Central memory CD8-positive, alpha-beta T cell (primary cell): ENCODE measurements at regions not wholly inside any gene's neighbourhood (a gene's known extent, or its start where the extent isn't known, plus 50 kb on each side); places are given as distances from the start of the nearest gene placed in this dataset.

Experiments
- ATAC-seq: fragments of 150-1000 bp; cut with Tn5 transposase; replicated peaks from 2 replicates; pipeline ENCODE4 v1.10.0; 2022; ENCODE audit warnings: mild to moderate bottlenecking, moderate FRiP score, moderate number of reproducible peaks; ENCODE audit not compliant: poor library complexity, severe bottlenecking; ENCODE audit errors: extremely low read depth
- DNase-seq, 2 donors: peaks; one replicate each; pipeline ENCODE4 v3.0.0; 2021; ENCODE audit warnings: low spot score in 2 of 2
- H3K27ac Mint-ChIP-seq: one replicate; pipeline ENCODE4 v1.8.0; 2022; ENCODE audit warnings: low read depth, mild to moderate bottlenecking, moderate library complexity, mixed read lengths
- H3K27me3 Mint-ChIP-seq: one replicate; pipeline ENCODE4 v1.8.0; 2022; ENCODE audit warnings: mixed read lengths
- H3K36me3 Mint-ChIP-seq: one replicate; pipeline ENCODE4 v1.8.0; 2022; ENCODE audit warnings: mild to moderate bottlenecking, moderate library complexity, mixed read lengths; ENCODE audit not compliant: insufficient read depth
- H3K4me1 Mint-ChIP-seq: one replicate; pipeline ENCODE4 v1.8.0; 2022; ENCODE audit warnings: mixed read lengths
- H3K4me3 Mint-ChIP-seq: one replicate; pipeline ENCODE4 v1.8.0; 2022; ENCODE audit warnings: mild to moderate bottlenecking, moderate library complexity, mixed read lengths
- H3K9me3 Mint-ChIP-seq: one replicate; pipeline ENCODE4 v1.8.0; 2022; ENCODE audit warnings: mixed read lengths

DNA sequence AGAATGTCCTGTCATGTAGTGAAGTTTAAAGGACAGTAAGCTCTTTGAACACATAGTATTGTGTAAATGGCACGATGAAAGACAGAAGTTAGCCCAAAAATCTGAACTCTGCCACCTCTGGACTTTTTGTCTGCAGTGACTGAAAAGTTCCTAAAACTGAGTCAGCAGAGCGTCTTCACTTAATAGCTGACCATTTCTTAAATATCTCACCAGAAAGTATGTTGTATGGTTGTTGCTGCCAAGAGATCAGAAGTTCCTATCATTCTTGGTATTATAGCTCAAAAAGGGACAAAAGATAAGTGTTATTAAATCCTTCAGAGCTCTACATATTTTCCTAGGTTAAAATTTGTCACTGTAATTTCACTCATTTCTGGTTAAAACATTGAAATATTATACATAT, 1003.0 kb downstream of the TTLL7 start:
- DNase-seq (no peak), ATAC-seq (no peak)
- peaks cover 21% of the 10 kb centered on the region for H3K9me3 Mint-ChIP-seq
- H3K27me3 Mint-ChIP-seq = no peaks in the 10 kb centered on the region
- H3K27ac Mint-ChIP-seq = no peak overlapping the region
- no peaks in the 10 kb centered on the region for H3K4me1 Mint-ChIP-seq
- no peak overlapping the region for H3K4me3 Mint-ChIP-seq
- H3K36me3 Mint-ChIP-seq = peaks cover 2% of the 10 kb centered on the region

DNA sequence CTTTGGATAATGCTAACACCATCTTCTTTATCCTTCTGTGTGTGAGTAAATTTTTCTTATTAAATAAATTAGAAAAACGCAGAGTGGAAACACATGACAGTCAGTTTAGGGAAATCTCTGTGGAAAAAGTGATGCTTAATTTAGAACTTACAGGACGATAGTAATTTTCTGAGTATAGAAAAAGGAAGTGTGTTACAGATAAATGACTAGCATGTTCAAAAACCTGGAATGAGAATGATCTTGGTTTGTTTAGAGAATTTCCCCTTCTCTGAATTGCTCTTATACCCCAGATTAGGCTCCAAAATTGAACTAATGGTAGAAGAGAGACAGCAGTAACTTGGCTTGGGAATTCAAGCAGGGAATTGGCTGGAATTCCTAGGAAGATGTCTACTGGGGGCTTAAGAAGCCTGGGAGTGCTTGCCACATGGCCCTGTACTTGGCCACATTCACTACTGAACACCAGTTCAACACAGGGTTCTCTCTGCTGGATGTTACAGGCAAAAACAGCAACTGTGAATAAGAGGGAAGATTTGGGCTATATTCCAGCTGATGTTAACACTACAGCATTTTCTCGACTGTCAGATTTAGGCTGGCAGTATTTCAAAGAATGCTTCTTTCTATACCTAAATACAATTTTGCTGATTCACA, 1004.2 kb downstream of the TTLL7 start:
- H3K4me1 Mint-ChIP-seq = no peaks in the 10 kb centered on the region
- no peak for ATAC-seq
- no peak for DNase-seq
- peaks cover 18% of the 10 kb centered on the region for H3K9me3 Mint-ChIP-seq
- H3K36me3 Mint-ChIP-seq = peaks cover 2% of the 10 kb centered on the region
- H3K4me3 Mint-ChIP-seq = no peak overlapping the region
- H3K27ac Mint-ChIP-seq = no peak overlapping the region
- no peaks in the 10 kb centered on the region for H3K27me3 Mint-ChIP-seq

GRCh38 chr1:82991569-82991968, 1007.4 kb downstream of the TTLL7 start:
- Mint-ChIP-seq H3K27me3 (no peaks in the 10 kb centered on the region), H3K27ac (no peak overlapping the region), H3K4me1 (no peaks in the 10 kb centered on the region), H3K9me3 (peaks cover 9% of the 10 kb centered on the region), H3K36me3 (no peaks in the 10 kb centered on the region), H3K4me3 (no peak overlapping the region)
- DNase-seq (no peak), ATAC-seq (no peak)

DNA sequence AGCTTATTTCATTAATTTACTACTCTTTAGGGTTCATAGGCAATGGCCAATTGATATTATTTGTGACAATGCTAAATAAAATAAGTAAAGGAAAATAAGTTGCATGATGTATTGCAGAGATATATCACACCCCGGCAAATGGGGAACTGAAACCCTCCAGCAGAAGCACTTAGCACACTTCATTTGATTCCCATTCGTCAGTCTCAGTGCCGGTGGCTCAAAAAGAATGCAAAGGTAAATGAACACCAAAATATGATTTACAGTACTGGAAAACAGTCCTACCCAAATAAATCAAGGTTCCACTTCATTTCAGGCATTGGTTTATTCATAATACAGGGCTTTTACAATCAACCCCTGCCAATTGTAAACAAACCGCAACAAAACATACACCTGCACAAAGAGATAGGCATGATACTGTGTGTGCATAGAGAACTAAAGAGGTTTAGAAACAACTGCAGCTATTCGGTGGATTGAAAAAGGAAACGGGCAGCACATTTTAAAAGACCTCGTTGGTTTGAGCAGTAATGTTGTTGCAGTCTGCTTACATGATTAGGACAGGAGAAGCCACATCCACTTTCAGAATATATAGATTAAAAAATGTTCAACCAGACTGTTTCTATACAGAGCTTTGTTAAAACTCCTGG, 1019.2 kb downstream of the TTLL7 start:
- Mint-ChIP-seq H3K27me3 (no peaks in the 10 kb centered on the region), H3K36me3 (peaks cover 1% of the 10 kb centered on the region), H3K4me3 (no peak overlapping the region), H3K4me1 (no peaks in the 10 kb centered on the region), H3K27ac (no peak overlapping the region), H3K9me3 (peaks cover 10% of the 10 kb centered on the region)
- ATAC-seq (no peak), DNase-seq (no peak)

GRCh38 chr1:82978461-82979324, 1020.2 kb downstream of the TTLL7 start:
- no peak for DNase-seq
- peaks cover 1% of the 10 kb centered on the region for H3K36me3 Mint-ChIP-seq
- H3K4me3 Mint-ChIP-seq = no peak overlapping the region
- no peaks in the 10 kb centered on the region for H3K27me3 Mint-ChIP-seq
- H3K4me1 Mint-ChIP-seq = no peaks in the 10 kb centered on the region
- H3K27ac Mint-ChIP-seq = no peak overlapping the region
- peaks cover 10% of the 10 kb centered on the region for H3K9me3 Mint-ChIP-seq
- no peak for ATAC-seq

DNA sequence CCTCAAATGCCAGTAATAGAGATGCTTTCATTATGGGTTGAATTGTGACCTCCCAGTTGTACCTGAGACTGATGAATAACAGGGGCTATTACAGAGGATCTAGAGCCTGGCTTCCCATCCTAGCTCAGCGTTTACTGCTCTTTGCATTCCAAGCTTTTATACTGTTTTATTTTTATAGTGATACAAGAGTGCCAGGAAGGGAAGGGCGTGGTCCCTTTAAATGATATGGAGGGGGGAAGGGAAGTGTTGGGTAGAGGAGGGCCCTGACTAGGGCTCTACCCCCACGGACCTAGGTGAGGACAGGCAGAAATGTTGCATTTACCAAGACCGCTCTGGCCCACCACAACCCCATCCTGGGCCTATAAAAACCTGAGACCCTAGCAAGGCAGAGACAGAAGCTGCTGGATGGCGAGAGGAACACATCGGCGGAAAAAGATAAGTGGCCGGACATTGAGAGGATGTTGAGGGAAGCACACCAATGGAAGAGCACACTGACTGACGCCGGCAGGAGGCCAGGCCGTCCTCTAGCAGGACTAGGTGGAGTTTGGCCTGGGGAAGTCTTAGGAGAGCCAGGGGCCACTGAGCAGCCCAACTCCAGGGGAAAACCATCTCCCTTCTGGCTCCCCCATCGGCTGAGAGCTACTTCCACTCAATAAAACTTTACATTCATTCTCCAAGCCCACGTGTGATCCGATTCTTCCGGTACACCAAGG, 1025.9 kb downstream of the TTLL7 start:
- no peak for ATAC-seq

GRCh38 chr1:82969340-82969739, 1029.6 kb downstream of the TTLL7 start:
- Mint-ChIP-seq H3K9me3 (peaks cover 6% of the 10 kb centered on the region), H3K27ac (no peak overlapping the region), H3K4me3 (no peak overlapping the region), H3K4me1 (no peaks in the 10 kb centered on the region), H3K27me3 (no peaks in the 10 kb centered on the region), H3K36me3 (no peaks in the 10 kb centered on the region)
- ATAC-seq (no peak), DNase-seq (no peak)

More for the DNA sequence above, 1025.9 kb downstream of the TTLL7 start:
- no peak overlapping the region for H3K4me3 Mint-ChIP-seq
- no peak overlapping the region for H3K27ac Mint-ChIP-seq
- H3K27me3 Mint-ChIP-seq = no peaks in the 10 kb centered on the region
- H3K36me3 Mint-ChIP-seq = no peaks in the 10 kb centered on the region
- no peak for DNase-seq
- H3K4me1 Mint-ChIP-seq = no peaks in the 10 kb centered on the region
- peaks cover 9% of the 10 kb centered on the region for H3K9me3 Mint-ChIP-seq

- no peaks in the 10 kb centered on the region for H3K36me3 Mint-ChIP-seq
Observed at GRCh38 chr1:82962658-82963057, 1036.3 kb downstream of the TTLL7 start.

DNA sequence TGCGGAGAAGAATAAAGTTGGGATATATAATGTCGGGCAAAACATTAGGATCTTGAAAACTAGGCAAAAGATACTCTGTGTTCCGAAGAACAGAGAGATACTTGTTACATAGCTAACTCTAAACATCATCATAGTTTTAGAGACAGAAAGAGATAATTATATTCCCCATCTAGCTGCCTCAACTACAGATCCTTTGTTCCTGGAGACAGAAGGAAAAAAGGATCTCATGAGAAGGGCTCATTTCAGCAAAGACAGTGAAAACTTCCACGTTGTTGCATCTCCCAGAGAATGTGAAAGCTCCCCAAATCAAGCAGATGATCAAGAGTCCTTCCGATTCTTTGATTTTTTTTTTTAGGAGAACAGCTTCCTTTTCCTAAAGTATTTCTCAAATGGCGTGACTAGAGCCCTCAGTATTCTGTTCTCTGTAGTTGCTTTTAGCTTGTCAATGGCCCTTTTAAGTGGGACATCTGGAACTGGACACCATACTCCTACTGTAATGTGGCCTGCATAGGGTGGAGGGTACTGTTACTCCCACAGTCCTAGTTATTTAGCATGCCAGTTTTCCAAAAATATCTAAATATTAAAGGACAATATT, 1048.2 kb downstream of the TTLL7 start:
- Mint-ChIP-seq H3K27ac (no peak overlapping the region), H3K4me3 (no peak overlapping the region), H3K9me3 (peaks cover 6% of the 10 kb centered on the region), H3K36me3 (no peaks in the 10 kb centered on the region), H3K27me3 (no peaks in the 10 kb centered on the region), H3K4me1 (no peaks in the 10 kb centered on the region)
- ATAC-seq (no peak), DNase-seq (no peak)

More at GRCh38 chr1:82962658-82963057, 1036.3 kb downstream of the TTLL7 start:
- H3K4me1 Mint-ChIP-seq = no peaks in the 10 kb centered on the region
- no peaks in the 10 kb centered on the region for H3K9me3 Mint-ChIP-seq
- ATAC-seq = no peak
- no peak for DNase-seq
- no peaks in the 10 kb centered on the region for H3K27me3 Mint-ChIP-seq
- H3K4me3 Mint-ChIP-seq = no peak overlapping the region
- H3K27ac Mint-ChIP-seq = no peak overlapping the region

DNA sequence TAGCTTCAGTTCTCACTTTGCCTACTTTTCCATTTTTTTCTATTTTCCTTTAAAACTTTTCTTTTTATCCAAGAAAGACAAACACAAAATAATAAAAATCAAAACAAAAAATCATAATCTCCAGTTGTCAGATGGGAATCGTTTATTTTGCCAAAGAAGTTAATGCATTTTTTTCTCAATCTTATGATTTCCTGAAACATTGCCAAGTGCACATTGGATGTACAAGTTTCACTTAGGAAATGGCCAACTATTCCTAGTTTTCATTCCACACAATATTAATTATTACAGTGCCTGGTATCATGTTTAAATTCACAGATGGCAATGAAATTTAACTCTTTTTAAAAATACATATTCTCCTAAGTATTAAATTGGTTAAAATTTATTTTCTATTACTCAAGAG, 1050.5 kb downstream of the TTLL7 start:
- no peaks in the 10 kb centered on the region for H3K36me3 Mint-ChIP-seq
- H3K9me3 Mint-ChIP-seq = peaks cover 12% of the 10 kb centered on the region
- H3K4me3 Mint-ChIP-seq = no peak overlapping the region
- DNase-seq = no peak
- no peaks in the 10 kb centered on the region for H3K27me3 Mint-ChIP-seq
- ATAC-seq = no peak
- no peak overlapping the region for H3K27ac Mint-ChIP-seq
- H3K4me1 Mint-ChIP-seq = no peaks in the 10 kb centered on the region

DNA sequence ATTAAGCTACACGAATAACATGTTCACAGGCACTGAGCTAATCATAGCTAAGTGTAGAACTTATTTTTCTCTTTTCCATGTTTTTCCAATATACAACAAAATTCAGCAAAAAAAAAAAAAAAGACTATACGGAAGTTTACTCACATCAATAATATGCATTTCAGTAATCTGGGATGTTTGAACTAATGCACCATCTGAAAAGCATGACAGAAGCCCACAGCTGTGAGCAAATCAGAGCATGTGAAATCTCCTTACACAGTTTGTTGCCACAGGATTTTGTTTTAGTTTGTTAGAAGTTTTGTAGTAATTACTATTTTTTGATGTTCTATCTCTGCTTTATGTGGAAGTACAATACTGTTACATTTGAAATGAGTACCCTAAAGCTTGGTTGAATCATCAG, 1051.7 kb downstream of the TTLL7 start:
- Mint-ChIP-seq H3K4me3 (no peak overlapping the region), H3K4me1 (no peaks in the 10 kb centered on the region), H3K36me3 (no peaks in the 10 kb centered on the region), H3K27ac (no peak overlapping the region), H3K27me3 (no peaks in the 10 kb centered on the region), H3K9me3 (peaks cover 12% of the 10 kb centered on the region)
- no peak for DNase-seq
- no peak for ATAC-seq

- H3K27ac Mint-ChIP-seq = no peak overlapping the region
- DNase-seq = no peak
- no peak for ATAC-seq
- no peaks in the 10 kb centered on the region for H3K27me3 Mint-ChIP-seq
- peaks cover 7% of the 10 kb centered on the region for H3K9me3 Mint-ChIP-seq
- H3K36me3 Mint-ChIP-seq = no peaks in the 10 kb centered on the region
- H3K4me3 Mint-ChIP-seq = no peak overlapping the region
- H3K4me1 Mint-ChIP-seq = no peaks in the 10 kb centered on the region
Observed at GRCh38 chr1:82946096-82946605, 1052.8 kb downstream of the TTLL7 start.
